ENCODE measurements at regions not wholly inside any gene's neighbourhood (a gene's known extent, or its start where the extent isn't known, plus 50 kb on each side); places are given as distances from the start of the nearest gene placed in this dataset.
"Not testable (repeated sequence)": the region's sequence is repeated elsewhere in the genome, so short reads cannot be mapped to it uniquely, and the experiment has no call there.

- Mint-ChIP-seq H3K27ac (no peak overlapping the region), H3K4me3 (no peak overlapping the region), H3K9me3 (no peaks in the 10 kb centered on the region), H3K36me3 (ENCODE audit: low read depth) (no peaks in the 10 kb centered on the region), H3K4me1 (ENCODE audit: low read depth) (no peaks in the 10 kb centered on the region), H3K27me3 (ENCODE audit: low read depth) (no peaks in the 10 kb centered on the region)
- DNase-seq: no peak
- CTCF ChIA-PET: no interaction called here
- intact Hi-C loops (cut with micrococcal nuclease): loop anchor here (10.0 kb wide), 1 partner anchor 1681 kb away; no protein-coding TSS in a partner anchor
These were observed 340.1 kb upstream of the CTSO start for GRCh38 chr4:156293657-156294297.

GRCh38 chr4:156291317-156291716 is 337.7 kb upstream of the CTSO start:
- intact Hi-C loops (cut with micrococcal nuclease): loop anchor here (10.0 kb wide), 1 partner anchor 1683 kb away; no protein-coding TSS in a partner anchor
- Mint-ChIP-seq H3K4me3 (no peak overlapping the region), H3K9me3 (peaks cover 2% of the 10 kb centered on the region), H3K4me1 (ENCODE audit: low read depth) (no peaks in the 10 kb centered on the region), H3K27me3 (ENCODE audit: low read depth) (no peaks in the 10 kb centered on the region), H3K27ac (no peak overlapping the region), H3K36me3 (ENCODE audit: low read depth) (no peaks in the 10 kb centered on the region)
- CTCF ChIA-PET: no interaction called here
- no peak for DNase-seq

- Mint-ChIP-seq H3K4me1 (ENCODE audit: low read depth) (no peaks in the 10 kb centered on the region), H3K4me3 (no peak overlapping the region)
These were observed 337.1 kb upstream of the CTSO start for GRCh38 chr4:156290811-156291210.

GRCh38 chr4:156290026-156290425 is 336.4 kb upstream of the CTSO start:
- H3K4me3 Mint-ChIP-seq; DNase-seq; H3K27me3 Mint-ChIP-seq (ENCODE audit: low read depth); H3K9me3 Mint-ChIP-seq; H3K4me1 Mint-ChIP-seq (ENCODE audit: low read depth); H3K36me3 Mint-ChIP-seq (ENCODE audit: low read depth); H3K27ac Mint-ChIP-seq; CTCF ChIA-PET: not testable (repeated sequence)
- intact Hi-C loops (cut with micrococcal nuclease): loop anchor here (10.0 kb wide), 1 partner anchor 1685 kb away; no protein-coding TSS in a partner anchor

More at GRCh38 chr4:156290811-156291210, 337.1 kb upstream of the CTSO start:
- Mint-ChIP-seq H3K27me3 (ENCODE audit: low read depth) (no peaks in the 10 kb centered on the region), H3K36me3 (ENCODE audit: low read depth) (no peaks in the 10 kb centered on the region), H3K9me3 (peaks cover 2% of the 10 kb centered on the region), H3K27ac (no peak overlapping the region)
- DNase-seq: no peak
- intact Hi-C loops (cut with micrococcal nuclease): loop anchor here (10.0 kb wide), 1 partner anchor 1684 kb away; no protein-coding TSS in a partner anchor
- CTCF ChIA-PET: no interaction called here

- Mint-ChIP-seq H3K9me3 (peaks cover 1% of the 10 kb centered on the region), H3K27me3 (ENCODE audit: low read depth) (no peaks in the 10 kb centered on the region), H3K4me3 (no peak overlapping the region), H3K27ac (no peak overlapping the region), H3K4me1 (ENCODE audit: low read depth) (no peaks in the 10 kb centered on the region), H3K36me3 (ENCODE audit: low read depth) (no peaks in the 10 kb centered on the region)
- CTCF ChIA-PET: no interaction called here
- no peak for DNase-seq
- intact Hi-C loops (cut with micrococcal nuclease): no loop called here
These were observed 327.0 kb upstream of the CTSO start for GRCh38 chr4:156280686-156281085.

- no peaks in the 10 kb centered on the region for H3K27me3 Mint-ChIP-seq (ENCODE audit: low read depth)
- DNase-seq: no peak
- intact Hi-C loops (cut with micrococcal nuclease): no loop called here
- CTCF ChIA-PET: no interaction called here
- H3K36me3 Mint-ChIP-seq (ENCODE audit: low read depth): no peaks in the 10 kb centered on the region
- H3K4me3 Mint-ChIP-seq: no peak overlapping the region
- no peak overlapping the region for H3K27ac Mint-ChIP-seq
- no peaks in the 10 kb centered on the region for H3K4me1 Mint-ChIP-seq (ENCODE audit: low read depth)
- no peaks in the 10 kb centered on the region for H3K9me3 Mint-ChIP-seq
These were observed 311.7 kb upstream of the CTSO start for GRCh38 chr4:156265407-156265806.

- Mint-ChIP-seq H3K27ac (no peak overlapping the region), H3K4me3 (no peak overlapping the region), H3K27me3 (ENCODE audit: low read depth) (no peaks in the 10 kb centered on the region), H3K9me3 (no peaks in the 10 kb centered on the region), H3K4me1 (ENCODE audit: low read depth) (no peaks in the 10 kb centered on the region), H3K36me3 (ENCODE audit: low read depth) (no peaks in the 10 kb centered on the region)
- CTCF ChIA-PET: no interaction called here
- intact Hi-C loops (cut with micrococcal nuclease): no loop called here
- DNase-seq: no peak
These were observed 307.6 kb upstream of the CTSO start for GRCh38 chr4:156261230-156261629.

- Mint-ChIP-seq H3K9me3 (peaks cover 5% of the 10 kb centered on the region), H3K36me3 (ENCODE audit: low read depth) (no peaks in the 10 kb centered on the region), H3K27me3 (ENCODE audit: low read depth) (no peaks in the 10 kb centered on the region), H3K27ac (no peak overlapping the region), H3K4me1 (ENCODE audit: low read depth) (no peaks in the 10 kb centered on the region), H3K4me3 (no peak overlapping the region)
- intact Hi-C loops (cut with micrococcal nuclease): no loop called here
- CTCF ChIA-PET: no interaction called here
- DNase-seq: no peak
These were observed 301.8 kb upstream of the CTSO start for GRCh38 chr4:156255230-156256007.

GRCh38 chr4:156252358-156252921 is 298.8 kb upstream of the CTSO start:
- Mint-ChIP-seq H3K4me3 (no peak overlapping the region), H3K4me1 (ENCODE audit: low read depth) (no peaks in the 10 kb centered on the region)
- intact Hi-C loops (cut with micrococcal nuclease): no loop called here

GRCh38 chr4:156251373-156252065 is 297.9 kb upstream of the CTSO start:
- intact Hi-C loops (cut with micrococcal nuclease): no loop called here
- no peaks in the 10 kb centered on the region for H3K27me3 Mint-ChIP-seq (ENCODE audit: low read depth)
- no peak for DNase-seq
- H3K36me3 Mint-ChIP-seq (ENCODE audit: low read depth): no peaks in the 10 kb centered on the region
- CTCF ChIA-PET: no interaction called here
- H3K4me1 Mint-ChIP-seq (ENCODE audit: low read depth): no peaks in the 10 kb centered on the region
- peaks cover 6% of the 10 kb centered on the region for H3K9me3 Mint-ChIP-seq
- no peak overlapping the region for H3K27ac Mint-ChIP-seq
- no peak overlapping the region for H3K4me3 Mint-ChIP-seq

More at GRCh38 chr4:156252358-156252921, 298.8 kb upstream of the CTSO start:
- no peak for DNase-seq
- CTCF ChIA-PET: no interaction called here
- Mint-ChIP-seq H3K36me3 (ENCODE audit: low read depth) (no peaks in the 10 kb centered on the region), H3K27me3 (ENCODE audit: low read depth) (no peaks in the 10 kb centered on the region), H3K27ac (no peak overlapping the region), H3K9me3 (peaks cover 6% of the 10 kb centered on the region)

- H3K27me3 Mint-ChIP-seq (ENCODE audit: low read depth): no peaks in the 10 kb centered on the region
- no peak for DNase-seq
- CTCF ChIA-PET: no interaction called here
- H3K9me3 Mint-ChIP-seq: peaks cover 6% of the 10 kb centered on the region
- no peak overlapping the region for H3K4me3 Mint-ChIP-seq
- H3K36me3 Mint-ChIP-seq (ENCODE audit: low read depth): no peaks in the 10 kb centered on the region
- intact Hi-C loops (cut with micrococcal nuclease): no loop called here
- no peaks in the 10 kb centered on the region for H3K4me1 Mint-ChIP-seq (ENCODE audit: low read depth)
- no peak overlapping the region for H3K27ac Mint-ChIP-seq
These were observed 295.3 kb upstream of the CTSO start for GRCh38 chr4:156248917-156249316.

GRCh38 chr4:156247470-156247869 is 293.8 kb upstream of the CTSO start:
- H3K36me3 Mint-ChIP-seq (ENCODE audit: low read depth): no peaks in the 10 kb centered on the region
- intact Hi-C loops (cut with micrococcal nuclease): no loop called here
- CTCF ChIA-PET: no interaction called here

More at GRCh38 chr4:156247470-156247869, 293.8 kb upstream of the CTSO start:
- Mint-ChIP-seq H3K4me3 (no peak overlapping the region), H3K9me3 (peaks cover 3% of the 10 kb centered on the region), H3K4me1 (ENCODE audit: low read depth) (no peaks in the 10 kb centered on the region), H3K27ac (no peak overlapping the region), H3K27me3 (ENCODE audit: low read depth) (no peaks in the 10 kb centered on the region)
- no peak for DNase-seq
